Neural cell (in vitro differentiated cells): ENCODE measurements at regions not wholly inside any gene's neighbourhood (a gene's known extent, or its start where the extent isn't known, plus 50 kb on each side); places are given as distances from the start of the nearest gene placed in this dataset.

ENCODE experiments used
- H2AFZ ChIP-seq: fragments of 200-600, 300-800 bp; sonication (generic), shearing (Covaris generic); 2 replicates; pipeline ENCODE4 v1.6.0; 2014; ENCODE audit warnings: low read depth, mild to moderate bottlenecking, antibody characterized with exemption, low read length, moderate library complexity
- H3F3A ChIP-seq: fragments of 200-600 bp; shearing (Covaris generic); 2 replicates; pipeline ENCODE4 v1.6.1; 2016; ENCODE audit warnings: mild to moderate bottlenecking, moderate library complexity, mixed read lengths, antibody characterized with exemption, low read length; ENCODE audit not compliant: insufficient read depth, poor library complexity, severe bottlenecking
- H3K27ac ChIP-seq: fragments of 200-600, 300-800 bp; sonication (generic), shearing (Covaris generic); 2 replicates; pipeline ENCODE4 v1.5.1; 2014; ENCODE audit warnings: mild to moderate bottlenecking, low read length, moderate library complexity
- H3K27me3 ChIP-seq: fragments of 300-800, 200-600 bp; sonication (generic), shearing (Covaris generic); 2 replicates; pipeline ENCODE4 v1.6.0; 2014; ENCODE audit warnings: mild to moderate bottlenecking, low read depth, low read length, moderate library complexity; ENCODE audit not compliant: insufficient read depth
- H3K36me3 ChIP-seq: fragments of 300-800, 200-600 bp; sonication (generic), shearing (Covaris generic); 2 replicates; pipeline ENCODE4 v1.5.1; 2014; ENCODE audit warnings: mild to moderate bottlenecking, antibody characterized with exemption, low read length, moderate library complexity; ENCODE audit not compliant: insufficient read depth
- H3K4me2 ChIP-seq: fragments of 300-800, 200-600 bp; sonication (generic), shearing (Covaris generic); 2 replicates; pipeline ENCODE4 v1.6.0; 2014; ENCODE audit warnings: mild to moderate bottlenecking, low read length
- H3K4me3 ChIP-seq: fragments of 300-800, 200-600 bp; sonication (generic), shearing (Covaris generic); 2 replicates; pipeline ENCODE4 v1.5.1; 2014; ENCODE audit warnings: mild to moderate bottlenecking, low read length, moderate library complexity
- H3K79me2 ChIP-seq: fragments of 200-600 bp; shearing (Covaris generic); replicated peaks from 2 replicates; pipeline ENCODE4 v1.6.0; 2014; ENCODE audit warnings: mild to moderate bottlenecking, low read length, moderate library complexity; ENCODE audit not compliant: insufficient read depth
- H3K9ac ChIP-seq: fragments of 300-800, 200-600 bp; sonication (generic), shearing (Covaris generic); 2 replicates; pipeline ENCODE4 v1.6.1; 2016; ENCODE audit warnings: mild to moderate bottlenecking, low read length, mixed read lengths
- H3K9me2 ChIP-seq: fragments of 200-600 bp; shearing (Covaris generic); 2 replicates; pipeline ENCODE4 v1.6.1; 2016; ENCODE audit warnings: mild to moderate bottlenecking, low read length, mixed read lengths; ENCODE audit not compliant: insufficient read depth
- H3K9me3 ChIP-seq: fragments of 200-600, 300-800 bp; sonication (generic), shearing (Covaris generic); 2 replicates; pipeline ENCODE4 v1.6.1; 2016; ENCODE audit warnings: mild to moderate bottlenecking, mixed run types, low read length, moderate library complexity, mixed read lengths
- H4K20me1 ChIP-seq: fragments of 200-600 bp; shearing (Covaris generic); 2 replicates; pipeline ENCODE4 v1.6.1; 2016; ENCODE audit warnings: mild to moderate bottlenecking, mixed run types; ENCODE audit not compliant: insufficient read depth
- EP300 ChIP-seq: fragments of 450-650 bp; conservative IDR thresholded peaks from 2 replicates; pipeline ENCODE4 v1.6.1; 2014; ENCODE audit warnings: antibody characterized with exemption, mild to moderate bottlenecking, moderate library complexity; ENCODE audit not compliant: poor library complexity, severe bottlenecking
- EZH2 ChIP-seq: fragments of 200-600, 300-800 bp; shearing (Covaris generic), sonication (generic); IDR thresholded peaks from 2 replicates; pipeline ENCODE4 v1.6.1; 2014; ENCODE audit warnings: antibody characterized with exemption, low read length, borderline replicate concordance, mild to moderate bottlenecking; ENCODE audit not compliant: insufficient read depth, poor library complexity, severe bottlenecking
- MXI1 ChIP-seq: fragments of 450-650 bp; conservative IDR thresholded peaks from 2 replicates; pipeline ENCODE4 v1.6.1; 2014; ENCODE audit warnings: antibody characterized with exemption, mild to moderate bottlenecking; ENCODE audit not compliant: poor library complexity, severe bottlenecking
- POLR2AphosphoS5 ChIP-seq: IDR thresholded peaks from 2 replicates; pipeline ENCODE4 v1.6.1; 2012
- RAD21 ChIP-seq: fragments of 450-650 bp; conservative IDR thresholded peaks from 2 replicates; pipeline ENCODE4 v1.6.1; 2014; ENCODE audit warnings: antibody characterized with exemption, mild to moderate bottlenecking, moderate library complexity
- SMC3 ChIP-seq: fragments of 450-650 bp; conservative IDR thresholded peaks from 2 replicates; pipeline ENCODE4 v1.6.1; 2014; ENCODE audit warnings: antibody characterized with exemption, mild to moderate bottlenecking, moderate library complexity; ENCODE audit not compliant: poor library complexity
- TAF1 ChIP-seq: IDR thresholded peaks from 2 replicates; pipeline ENCODE4 v1.6.1; 2012; ENCODE audit warnings: low read depth
- TF ChIP-seq, protein P1 (sequence below): fragments of 450-650 bp; IDR thresholded peaks from 2 replicates; pipeline ENCODE4 v1.5.1; 2014; ENCODE audit warnings: antibody characterized with exemption, mild to moderate bottlenecking, moderate library complexity; ENCODE audit not compliant: poor library complexity, severe bottlenecking
- TF ChIP-seq, protein P2 (sequence below): IDR thresholded peaks from 2 replicates; pipeline ENCODE4 v1.6.1; 2012; ENCODE audit warnings: borderline replicate concordance

DNA sequence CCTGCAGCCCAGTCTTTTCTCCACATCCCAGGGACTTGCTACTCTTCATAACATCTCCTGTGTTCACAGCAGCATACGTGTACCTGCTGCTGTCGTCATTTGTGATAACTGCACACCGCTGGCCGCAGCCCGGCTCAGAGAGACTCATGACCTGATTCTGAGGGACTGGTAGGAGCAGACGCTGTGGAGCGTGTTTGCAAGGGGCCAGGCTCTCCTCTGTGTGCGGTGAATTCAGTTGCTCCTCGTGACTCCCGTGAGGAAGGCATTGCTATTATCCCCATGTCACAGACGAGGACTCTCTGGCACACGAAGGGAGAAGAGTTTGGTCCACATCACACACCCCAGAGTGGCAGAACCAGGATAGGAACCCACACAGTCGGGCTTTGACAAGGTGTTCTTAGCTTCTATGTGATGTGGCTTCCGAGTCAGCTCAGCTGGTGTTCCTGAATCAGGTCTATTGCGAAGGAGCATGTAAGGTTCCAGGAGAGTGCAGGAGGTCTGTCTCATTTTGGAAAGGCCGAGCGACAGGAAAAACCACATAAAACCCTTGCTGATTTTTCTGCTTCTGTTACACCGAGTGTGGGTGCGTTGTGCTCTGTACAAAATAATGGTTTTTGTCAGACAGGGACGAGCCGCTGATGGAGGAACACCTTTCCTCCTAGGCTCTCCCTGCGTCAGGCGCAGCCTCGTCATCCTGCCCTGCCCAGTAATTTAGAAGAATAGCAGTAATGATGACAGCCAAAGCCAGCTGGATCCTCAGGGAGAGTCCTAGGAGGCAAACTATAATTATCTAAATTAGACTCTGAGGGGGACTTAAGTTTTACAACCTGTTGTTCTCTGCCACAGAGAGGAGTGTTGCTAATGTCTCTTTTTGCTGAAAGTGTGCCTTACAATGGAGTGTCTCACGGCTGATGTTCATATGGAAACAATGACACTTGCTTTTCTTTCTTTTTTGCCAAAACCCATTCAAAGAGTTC lies 157.5 kb upstream of the RGMA start:
- no peak overlapping the region for H3K4me3 ChIP-seq
- no peaks in the 10 kb centered on the region for H3F3A ChIP-seq
- H3K79me2 ChIP-seq, result no peaks in the 10 kb centered on the region
- no peaks in the 10 kb centered on the region for H3K9me3 ChIP-seq
- no peak overlapping the region for H2AFZ ChIP-seq
- no peaks in the 10 kb centered on the region for H3K27me3 ChIP-seq
- no peak overlapping the region for H3K27ac ChIP-seq
- H4K20me1 ChIP-seq, result no peaks in the 10 kb centered on the region
- H3K36me3 ChIP-seq, result no peaks in the 10 kb centered on the region
- H3K9me2 ChIP-seq, result no peaks in the 10 kb centered on the region
- no peak overlapping the region for H3K4me2 ChIP-seq
- no peak overlapping the region for H3K9ac ChIP-seq
- TF ChIP-seq EZH2 (no peak), MXI1 (no peak), SMC3 (no peak)
- TF ChIP-seq, protein P1, sequence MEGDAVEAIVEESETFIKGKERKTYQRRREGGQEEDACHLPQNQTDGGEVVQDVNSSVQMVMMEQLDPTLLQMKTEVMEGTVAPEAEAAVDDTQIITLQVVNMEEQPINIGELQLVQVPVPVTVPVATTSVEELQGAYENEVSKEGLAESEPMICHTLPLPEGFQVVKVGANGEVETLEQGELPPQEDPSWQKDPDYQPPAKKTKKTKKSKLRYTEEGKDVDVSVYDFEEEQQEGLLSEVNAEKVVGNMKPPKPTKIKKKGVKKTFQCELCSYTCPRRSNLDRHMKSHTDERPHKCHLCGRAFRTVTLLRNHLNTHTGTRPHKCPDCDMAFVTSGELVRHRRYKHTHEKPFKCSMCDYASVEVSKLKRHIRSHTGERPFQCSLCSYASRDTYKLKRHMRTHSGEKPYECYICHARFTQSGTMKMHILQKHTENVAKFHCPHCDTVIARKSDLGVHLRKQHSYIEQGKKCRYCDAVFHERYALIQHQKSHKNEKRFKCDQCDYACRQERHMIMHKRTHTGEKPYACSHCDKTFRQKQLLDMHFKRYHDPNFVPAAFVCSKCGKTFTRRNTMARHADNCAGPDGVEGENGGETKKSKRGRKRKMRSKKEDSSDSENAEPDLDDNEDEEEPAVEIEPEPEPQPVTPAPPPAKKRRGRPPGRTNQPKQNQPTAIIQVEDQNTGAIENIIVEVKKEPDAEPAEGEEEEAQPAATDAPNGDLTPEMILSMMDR, result no peak

DNA sequence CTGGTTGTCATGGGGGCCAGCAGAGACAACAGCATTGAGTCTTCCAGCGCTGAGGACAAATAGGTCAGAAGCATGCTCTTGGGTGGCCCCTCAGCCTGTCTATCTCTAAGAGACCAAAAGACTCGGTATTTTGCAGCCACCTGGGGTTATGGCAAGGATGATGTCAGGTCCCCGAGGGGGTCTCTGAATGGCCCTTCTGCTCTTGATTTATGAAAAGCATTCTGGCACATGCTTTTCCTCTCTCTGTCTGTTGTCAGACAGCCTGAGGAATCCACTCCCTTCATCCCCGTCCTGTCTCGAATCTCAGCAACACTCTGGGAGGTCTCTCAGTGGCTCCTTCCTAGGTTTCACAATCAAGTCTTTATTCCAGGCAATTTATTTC lies 156.6 kb upstream of the RGMA start:
- Histone ChIP-seq H3K9me3 (no peaks in the 10 kb centered on the region), H2AFZ (no peak overlapping the region), H3K36me3 (no peaks in the 10 kb centered on the region), H3K9me2 (no peaks in the 10 kb centered on the region), H3K4me2 (no peak overlapping the region), H3K9ac (no peak overlapping the region), H3K79me2 (no peaks in the 10 kb centered on the region), H3K27ac (no peak overlapping the region), H3K4me3 (no peak overlapping the region), H4K20me1 (no peaks in the 10 kb centered on the region), H3F3A (no peaks in the 10 kb centered on the region), H3K27me3 (no peaks in the 10 kb centered on the region)
- TF ChIP-seq POLR2AphosphoS5, result no peak
- TF ChIP-seq, protein P1, result no peak
- no peak for TF ChIP-seq EZH2
- TF ChIP-seq EP300, result no peak
- TF ChIP-seq SMC3, result no peak
- no peak for TF ChIP-seq TAF1
- no peak for TF ChIP-seq RAD21
- TF ChIP-seq, protein P2, sequence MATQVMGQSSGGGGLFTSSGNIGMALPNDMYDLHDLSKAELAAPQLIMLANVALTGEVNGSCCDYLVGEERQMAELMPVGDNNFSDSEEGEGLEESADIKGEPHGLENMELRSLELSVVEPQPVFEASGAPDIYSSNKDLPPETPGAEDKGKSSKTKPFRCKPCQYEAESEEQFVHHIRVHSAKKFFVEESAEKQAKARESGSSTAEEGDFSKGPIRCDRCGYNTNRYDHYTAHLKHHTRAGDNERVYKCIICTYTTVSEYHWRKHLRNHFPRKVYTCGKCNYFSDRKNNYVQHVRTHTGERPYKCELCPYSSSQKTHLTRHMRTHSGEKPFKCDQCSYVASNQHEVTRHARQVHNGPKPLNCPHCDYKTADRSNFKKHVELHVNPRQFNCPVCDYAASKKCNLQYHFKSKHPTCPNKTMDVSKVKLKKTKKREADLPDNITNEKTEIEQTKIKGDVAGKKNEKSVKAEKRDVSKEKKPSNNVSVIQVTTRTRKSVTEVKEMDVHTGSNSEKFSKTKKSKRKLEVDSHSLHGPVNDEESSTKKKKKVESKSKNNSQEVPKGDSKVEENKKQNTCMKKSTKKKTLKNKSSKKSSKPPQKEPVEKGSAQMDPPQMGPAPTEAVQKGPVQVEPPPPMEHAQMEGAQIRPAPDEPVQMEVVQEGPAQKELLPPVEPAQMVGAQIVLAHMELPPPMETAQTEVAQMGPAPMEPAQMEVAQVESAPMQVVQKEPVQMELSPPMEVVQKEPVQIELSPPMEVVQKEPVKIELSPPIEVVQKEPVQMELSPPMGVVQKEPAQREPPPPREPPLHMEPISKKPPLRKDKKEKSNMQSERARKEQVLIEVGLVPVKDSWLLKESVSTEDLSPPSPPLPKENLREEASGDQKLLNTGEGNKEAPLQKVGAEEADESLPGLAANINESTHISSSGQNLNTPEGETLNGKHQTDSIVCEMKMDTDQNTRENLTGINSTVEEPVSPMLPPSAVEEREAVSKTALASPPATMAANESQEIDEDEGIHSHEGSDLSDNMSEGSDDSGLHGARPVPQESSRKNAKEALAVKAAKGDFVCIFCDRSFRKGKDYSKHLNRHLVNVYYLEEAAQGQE, result no peak
- TF ChIP-seq MXI1, result no peak
